ENCODE measurements at regions not wholly inside any gene's neighbourhood (a gene's known extent, or its start where the extent isn't known, plus 50 kb on each side); places are given as distances from the start of the nearest gene placed in this dataset.

DNA sequence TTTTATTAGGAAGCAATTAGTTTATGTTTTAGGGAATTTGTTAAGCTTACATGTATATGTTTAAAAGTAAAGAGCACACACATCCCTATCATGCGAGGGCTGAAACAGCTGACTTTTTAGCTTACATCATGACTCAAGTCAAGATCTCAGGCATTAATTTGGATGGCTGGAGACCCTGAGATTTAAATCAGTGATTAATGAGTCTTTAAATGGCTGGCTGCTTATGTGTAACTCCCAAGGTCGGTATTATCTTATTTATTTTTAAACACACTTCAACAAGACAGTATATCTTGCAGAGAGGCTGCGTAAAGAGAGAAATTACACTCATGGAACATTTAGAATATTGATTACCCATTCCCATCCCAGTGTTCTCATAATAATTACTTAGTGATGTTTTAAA is 169.4 kb downstream of the KBTBD8 start:
- Histone ChIP-seq H3K4me3 (ENCODE audit: insufficient read depth, low read depth, low read length) (no peak overlapping the region), H4K5ac (ENCODE audit: low read depth, low read length) (no peak overlapping the region), H2BK120ac (ENCODE audit: low read depth, low read length) (no peak overlapping the region), H2AFZ (replicated peaks; ENCODE audit: low read length, poor library complexity) (no peak overlapping the region), H3K9me1 (ENCODE audit: insufficient read depth, low read length) (no peaks in the 10 kb centered on the region), H2BK15ac (ENCODE audit: low read depth, low read length) (no peak overlapping the region), H3K56ac (ENCODE audit: extremely low read depth, insufficient read depth, low read length) (no peak overlapping the region), H3K9ac (ENCODE audit: low read depth, low read length) (no peak overlapping the region), H2AK5ac (ENCODE audit: low read depth, low read length) (no peak overlapping the region), H4K20me1 (ENCODE audit: insufficient read depth, low read length) (no peaks in the 10 kb centered on the region), H4K8ac (ENCODE audit: low read depth in 2 of 2, low read length in 2 of 2) (no peak overlapping the region), H3K79me1 (ENCODE audit: low read depth in 1 of 2, low read length in 2 of 2) (no peaks in the 10 kb centered on the region), H3K9me3 (ENCODE audit: control insufficient read depth, insufficient read depth, low read length) (no peaks in the 10 kb centered on the region), H2BK5ac (ENCODE audit: low read depth, low read length, poor library complexity, severe bottlenecking) (no peak overlapping the region), H3K4me1 (ENCODE audit: control insufficient read depth, insufficient read depth, low read length) (no peaks in the 10 kb centered on the region), H3K4ac (ENCODE audit: low read depth, low read length) (no peak overlapping the region), H3K4me2 (ENCODE audit: low read depth, low read length) (no peak overlapping the region), H2BK20ac (ENCODE audit: low read depth, low read length) (no peak overlapping the region), H3K27ac (ENCODE audit: insufficient read depth, low read length) (no peak overlapping the region), H2AK9ac (replicated peaks; ENCODE audit: low read depth, low read length, poor library complexity) (no peak overlapping the region), H3K36me3 (ENCODE audit: control insufficient read depth, insufficient read depth, low read length) (no peaks in the 10 kb centered on the region), H3K18ac (ENCODE audit: low read depth, low read length) (no peak overlapping the region), H3K23ac (ENCODE audit: low read depth, low read length) (no peak overlapping the region), H4K91ac (ENCODE audit: insufficient read depth, low read depth, low read length) (no peak overlapping the region), H3K27me3 (ENCODE audit: control insufficient read depth, insufficient read depth, low read length) (no peaks in the 10 kb centered on the region), H3K14ac (replicated peaks; ENCODE audit: low read depth, low read length) (no peak overlapping the region)
- in situ Hi-C loops (cut with MboI; ENCODE audit: low sequenced_read_pairs), result no loop called here
- dilution Hi-C loops (cut with HindIII; ENCODE audit: low sequenced_read_pairs, unreplicated experiment), result no loop called here
- CTCF ChIA-PET, result interaction anchor here (0.6 kb wide), 1 partner anchor 45 kb away, joined by 3 read pairs; no protein-coding TSS in a partner anchor
- POLR2A ChIA-PET (ENCODE audit: unreplicated experiment), result no interaction called here
- BruUV-seq (replicated peaks), result no TSS peak
- no peak for TF ChIP-seq RCOR1 (IDR thresholded peaks at IDR 0.05; ENCODE audit: insufficient replicate concordance, low read length)
- TF ChIP-seq, protein P1, sequence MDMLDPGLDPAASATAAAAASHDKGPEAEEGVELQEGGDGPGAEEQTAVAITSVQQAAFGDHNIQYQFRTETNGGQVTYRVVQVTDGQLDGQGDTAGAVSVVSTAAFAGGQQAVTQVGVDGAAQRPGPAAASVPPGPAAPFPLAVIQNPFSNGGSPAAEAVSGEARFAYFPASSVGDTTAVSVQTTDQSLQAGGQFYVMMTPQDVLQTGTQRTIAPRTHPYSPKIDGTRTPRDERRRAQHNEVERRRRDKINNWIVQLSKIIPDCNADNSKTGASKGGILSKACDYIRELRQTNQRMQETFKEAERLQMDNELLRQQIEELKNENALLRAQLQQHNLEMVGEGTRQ (IDR thresholded peaks at IDR 0.05; ENCODE audit: low read depth, low read length), result no peak
- TF ChIP-seq RAD21 (IDR thresholded peaks at IDR 0.05; ENCODE audit: low read length), result no peak
- TF ChIP-seq CEBPB (IDR thresholded peaks at IDR 0.05; ENCODE audit: low read depth, low read length), result no peak
- no peak for TF ChIP-seq FOS (IDR thresholded peaks at IDR 0.05; ENCODE audit: low read depth, low read length)
- TF ChIP-seq NFE2L2 (IDR thresholded peaks at IDR 0.05; ENCODE audit: low read depth, low read length), result no peak
- ATAC-seq (ENCODE audit: low read depth), result no peak
- intact Hi-C loops (cut with micrococcal nuclease), result no loop called here
- WGBS, 2 experiments (ENCODE audit: extremely low coverage in 2 of 2, insufficient read length in 1 of 2), result no CpG with 5 or more reads among the region's 3 CpGs
- no peak for DNase-seq
